Testis (tissue), 2 donors: ENCODE measurements at regions not wholly inside any gene's neighbourhood (a gene's known extent, or its start where the extent isn't known, plus 50 kb on each side); places are given as distances from the start of the nearest gene placed in this dataset.

Source experiments
- DNase-seq: peaks from one replicate; pipeline ENCODE4 v3.0.0-alpha.2; 2019
- H3K27ac ChIP-seq, 2 donors: fragments of 200-600 bp; sonication (generic); one replicate each; pipeline ENCODE4 v1.5.1; 2019
- H3K27me3 ChIP-seq: fragments of 200-600 bp; sonication (generic); one replicate; pipeline ENCODE4 v1.5.1; 2019
- H3K36me3 ChIP-seq: fragments of 200-600 bp; sonication (generic); one replicate; pipeline ENCODE4 v1.5.1; 2017; ENCODE audit warnings: low read depth; ENCODE audit errors: missing control alignments
- H3K4me1 ChIP-seq: fragments of 200-600 bp; sonication (generic); one replicate; pipeline ENCODE4 v1.5.1; 2019
- H3K4me3 ChIP-seq, 2 donors: fragments of 200-600 bp; sonication (generic); one replicate each; pipeline ENCODE4 v1.5.1; 2017 to 2019
- H3K9me3 ChIP-seq: fragments of 200-600 bp; sonication (generic); one replicate; pipeline ENCODE4 v1.5.1; 2017
- CTCF ChIP-seq, 3 experiments: fragments of 450-650 bp in 2 of 3; fragments of 200-600 bp in 1 of 3; sonication (generic) in 1 of 3; IDR thresholded peaks; one replicate each; pipeline ENCODE4 v1.5.1; 2016 to 2019; ENCODE audit warnings: antibody characterized with exemption in 3 of 3, mild to moderate bottlenecking in 2 of 3, moderate library complexity in 1 of 3
- POLR2A ChIP-seq: fragments of 450-650 bp; IDR thresholded peaks from one replicate; pipeline ENCODE4 v1.6.1; 2017; ENCODE audit warnings: antibody characterized with exemption, mild to moderate bottlenecking, moderate library complexity
- WGBS, 2 donors: methylation state at CpG; one replicate each; pipeline ENCODE4 v1.1.5; 2018; 5-methylcytosine and 5-hydroxymethylcytosine counted together
- intact Hi-C: fragments of 100-400 bp; cut with DNase I; formaldehyde crosslinking; loops from one replicate; pipeline ENCODE4 v1.15.1; 2023; ENCODE audit warnings: low total_unique reads

- H3K4me1 ChIP-seq, result no peaks in the 10 kb centered on the region
- peak overlapping the region in 1 of 2 donors; percentile 17 for H3K4me3 ChIP-seq
- H3K36me3 ChIP-seq, result no peaks in the 10 kb centered on the region
- no peak overlapping the region for H3K27ac ChIP-seq
- H3K9me3 ChIP-seq, result no peaks in the 10 kb centered on the region
- 63 to 81% methylated on average over 2 of the region's 2 CpGs for WGBS, 2 donors
- no peak for TF ChIP-seq POLR2A
- no peak for TF ChIP-seq CTCF (IDR thresholded peaks at IDR 0.05)
- no peaks in the 10 kb centered on the region for H3K27me3 ChIP-seq
- intact Hi-C loops, result loop anchor here (10.0 kb wide), 1 partner anchor 223 kb away; no protein-coding TSS in a partner anchor
- DNase-seq, result no peak
Measured at GRCh38 chr2:158902005-158902398, 66.4 kb upstream of the TANC1 start.

GRCh38 chr2:158903711-158904405 lies 64.6 kb upstream of the TANC1 start:
- Histone ChIP-seq H3K4me3 (no peak overlapping the region), H3K27me3 (no peaks in the 10 kb centered on the region), H3K27ac (no peak overlapping the region), H3K36me3 (no peaks in the 10 kb centered on the region), H3K4me1 (no peaks in the 10 kb centered on the region), H3K9me3 (no peaks in the 10 kb centered on the region)
- WGBS, 2 donors, result 77 to 93% methylated on average over 2 of the region's 2 CpGs
- intact Hi-C loops, result loop anchor here (10.0 kb wide), 1 partner anchor 221 kb away; no protein-coding TSS in a partner anchor
- DNase-seq, result no peak
- TF ChIP-seq POLR2A (no peak), CTCF (IDR thresholded peaks at IDR 0.05) (no peak)

GRCh38 chr2:158904627-158905177 lies 63.7 kb upstream of the TANC1 start:
- Histone ChIP-seq H3K27ac (no peak overlapping the region), H3K27me3 (no peaks in the 10 kb centered on the region), H3K4me3 (no peak overlapping the region), H3K36me3 (no peaks in the 10 kb centered on the region), H3K9me3 (no peaks in the 10 kb centered on the region), H3K4me1 (no peaks in the 10 kb centered on the region)
- intact Hi-C loops, result loop anchor here (10.0 kb wide), 1 partner anchor 220 kb away; no protein-coding TSS in a partner anchor
- 88 to 96% methylated on average over 1 of the region's 1 CpG for WGBS, 2 donors
- DNase-seq, result no peak
- TF ChIP-seq POLR2A, result no peak
- TF ChIP-seq CTCF (IDR thresholded peaks at IDR 0.05), result no peak

- no peaks in the 10 kb centered on the region for H3K4me1 ChIP-seq
- no peaks in the 10 kb centered on the region for H3K27me3 ChIP-seq
- no peaks in the 10 kb centered on the region for H3K36me3 ChIP-seq
- DNase-seq, result no peak
- WGBS, 2 donors, result 88 to 90% methylated on average over 3 of the region's 3 CpGs
- TF ChIP-seq CTCF (IDR thresholded peaks at IDR 0.05), result no peak
- no peak for TF ChIP-seq POLR2A
- H3K9me3 ChIP-seq, result no peaks in the 10 kb centered on the region
- intact Hi-C loops, result loop anchor here (10.0 kb wide), 1 partner anchor 219 kb away; no protein-coding TSS in a partner anchor
- no peak overlapping the region for H3K27ac ChIP-seq
- no peak overlapping the region for H3K4me3 ChIP-seq
Measured at GRCh38 chr2:158905341-158905740, 63.1 kb upstream of the TANC1 start.
